ENCODE measurements at regions not wholly inside any gene's neighbourhood (a gene's known extent, or its start where the extent isn't known, plus 50 kb on each side); places are given as distances from the start of the nearest gene placed in this dataset.
A peak's percentile ranks its signal among the peaks of the same experiment; 100 is the strongest.

DNA sequence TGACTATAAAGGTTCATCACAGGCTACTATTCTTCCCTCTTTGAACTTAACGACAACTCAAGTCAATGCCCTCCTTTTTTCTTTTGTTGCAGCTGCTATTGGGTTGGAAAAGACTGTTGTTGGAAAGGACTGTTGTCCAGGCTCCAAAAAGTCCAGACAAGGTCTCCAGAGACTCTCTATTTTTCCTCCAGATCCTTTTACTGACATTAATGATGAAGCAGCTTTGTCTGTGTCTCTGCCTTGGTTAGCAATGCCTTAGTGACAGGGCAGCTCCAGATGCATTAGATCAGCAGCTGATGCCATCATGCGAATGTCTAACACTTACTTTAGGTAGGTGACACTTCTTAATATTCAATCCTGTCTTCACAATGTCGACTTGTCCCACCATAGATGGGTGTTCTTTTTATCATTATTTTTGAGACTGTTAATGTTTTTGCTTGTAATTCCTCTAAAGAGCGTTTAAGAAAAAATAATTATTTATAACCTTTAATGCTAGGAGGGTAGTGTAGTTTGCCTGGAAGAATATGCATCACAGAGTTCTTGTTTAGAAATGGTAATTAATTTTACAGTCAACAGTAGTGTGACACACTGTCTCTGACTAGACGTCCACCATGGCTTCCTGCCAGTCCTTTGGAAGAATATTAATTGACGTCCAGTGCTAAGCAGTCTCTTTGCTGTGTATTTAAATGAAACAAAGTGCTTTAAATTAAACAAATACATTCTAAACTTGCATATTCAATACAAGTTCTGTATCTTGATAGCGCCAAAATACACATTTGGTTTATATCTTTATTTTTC lies 492.2 kb downstream of the NR2F1-AS1 start:
- no peak for TF ChIP-seq EZH2 (IDR thresholded peaks at IDR 0.05; ENCODE audit: low read length, missing control alignments)
- TF ChIP-seq, protein P1, sequence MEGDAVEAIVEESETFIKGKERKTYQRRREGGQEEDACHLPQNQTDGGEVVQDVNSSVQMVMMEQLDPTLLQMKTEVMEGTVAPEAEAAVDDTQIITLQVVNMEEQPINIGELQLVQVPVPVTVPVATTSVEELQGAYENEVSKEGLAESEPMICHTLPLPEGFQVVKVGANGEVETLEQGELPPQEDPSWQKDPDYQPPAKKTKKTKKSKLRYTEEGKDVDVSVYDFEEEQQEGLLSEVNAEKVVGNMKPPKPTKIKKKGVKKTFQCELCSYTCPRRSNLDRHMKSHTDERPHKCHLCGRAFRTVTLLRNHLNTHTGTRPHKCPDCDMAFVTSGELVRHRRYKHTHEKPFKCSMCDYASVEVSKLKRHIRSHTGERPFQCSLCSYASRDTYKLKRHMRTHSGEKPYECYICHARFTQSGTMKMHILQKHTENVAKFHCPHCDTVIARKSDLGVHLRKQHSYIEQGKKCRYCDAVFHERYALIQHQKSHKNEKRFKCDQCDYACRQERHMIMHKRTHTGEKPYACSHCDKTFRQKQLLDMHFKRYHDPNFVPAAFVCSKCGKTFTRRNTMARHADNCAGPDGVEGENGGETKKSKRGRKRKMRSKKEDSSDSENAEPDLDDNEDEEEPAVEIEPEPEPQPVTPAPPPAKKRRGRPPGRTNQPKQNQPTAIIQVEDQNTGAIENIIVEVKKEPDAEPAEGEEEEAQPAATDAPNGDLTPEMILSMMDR (conservative IDR thresholded peaks at IDR 0.05 in 1 of 2, IDR thresholded peaks at IDR 0.05 in 1 of 2; ENCODE audit: low read depth in 1 of 2, low read length in 2 of 2) = no peak
- Histone ChIP-seq H3K9me3 (ENCODE audit: control insufficient read depth, insufficient read depth, low read depth, low read length) (no peaks in the 10 kb centered on the region), H3K4me3 (replicated peaks in 1 of 4; ENCODE audit: control extremely low read depth in 1 of 4, insufficient read depth in 1 of 4, low read depth in 3 of 4, low read length in 4 of 4) (no peak overlapping the region), H3K4me1 (ENCODE audit: control insufficient read depth, extremely low read depth, insufficient read depth, low read length) (no peaks in the 10 kb centered on the region), H3K4me2 (ENCODE audit: extremely low read depth, insufficient read depth, low read length) (no peak overlapping the region), H3K9ac (ENCODE audit: insufficient read depth, low read length) (no peak overlapping the region), H3K27ac (ENCODE audit: insufficient read depth, low read length) (no peak overlapping the region), H2AFZ (ENCODE audit: low read length) (no peak overlapping the region), H3K79me2 (ENCODE audit: control insufficient read depth, insufficient read depth, low read length) (no peaks in the 10 kb centered on the region), H3K27me3 (ENCODE audit: control insufficient read depth, insufficient read depth, low read length) (no peaks in the 10 kb centered on the region), H3K36me3 (ENCODE audit: control insufficient read depth, insufficient read depth, low read length) (no peaks in the 10 kb centered on the region), H4K20me1 (ENCODE audit: control insufficient read depth, extremely low read depth, insufficient read depth, low read length) (no peaks in the 10 kb centered on the region)
- peak in 1 of 2 donors; percentile 19 for DNase-seq (ENCODE audit: low read depth in 2 of 2)

DNA sequence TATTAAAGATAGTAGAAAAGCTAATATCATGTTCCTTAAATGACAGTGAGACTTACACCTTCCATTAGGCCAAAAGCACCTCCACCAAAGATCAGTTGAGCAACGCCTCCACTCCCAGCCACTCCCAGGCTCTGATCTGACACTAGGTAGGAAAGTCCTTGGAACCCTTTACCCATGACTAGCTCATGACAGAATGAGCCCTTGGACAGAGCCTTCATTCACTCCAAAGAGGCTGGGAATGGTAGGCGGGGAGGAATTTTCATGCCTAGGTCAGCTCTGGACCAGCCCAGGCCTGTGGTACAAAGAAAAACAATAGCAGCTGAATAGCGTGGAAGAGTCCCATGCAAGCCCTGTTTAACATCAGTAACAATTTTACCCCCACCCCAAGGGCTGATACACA lies 493.7 kb downstream of the NR2F1-AS1 start:
- no peaks in the 10 kb centered on the region for H3K9me3 ChIP-seq (ENCODE audit: control insufficient read depth, insufficient read depth, low read depth, low read length)
- H3K79me2 ChIP-seq (ENCODE audit: control insufficient read depth, insufficient read depth, low read length) = no peaks in the 10 kb centered on the region
- no peaks in the 10 kb centered on the region for H3K36me3 ChIP-seq (ENCODE audit: control insufficient read depth, insufficient read depth, low read length)
- H3K27ac ChIP-seq (ENCODE audit: insufficient read depth, low read length) = no peak overlapping the region
- DNase-seq (ENCODE audit: low read depth in 2 of 2) = no peak
- H3K4me2 ChIP-seq (ENCODE audit: extremely low read depth, insufficient read depth, low read length) = no peak overlapping the region
- H4K20me1 ChIP-seq (ENCODE audit: control insufficient read depth, extremely low read depth, insufficient read depth, low read length) = no peaks in the 10 kb centered on the region
- H3K4me1 ChIP-seq (ENCODE audit: control insufficient read depth, extremely low read depth, insufficient read depth, low read length) = no peaks in the 10 kb centered on the region
- no peaks in the 10 kb centered on the region for H3K27me3 ChIP-seq (ENCODE audit: control insufficient read depth, insufficient read depth, low read length)
- H3K4me3 ChIP-seq (replicated peaks in 1 of 4; ENCODE audit: control extremely low read depth in 1 of 4, insufficient read depth in 1 of 4, low read depth in 3 of 4, low read length in 4 of 4) = no peak overlapping the region
- TF ChIP-seq, protein P1 (conservative IDR thresholded peaks at IDR 0.05 in 1 of 2, IDR thresholded peaks at IDR 0.05 in 1 of 2; ENCODE audit: low read depth in 1 of 2, low read length in 2 of 2) = no peak
- no peak for TF ChIP-seq EZH2 (IDR thresholded peaks at IDR 0.05; ENCODE audit: low read length, missing control alignments)
- no peak overlapping the region for H2AFZ ChIP-seq (ENCODE audit: low read length)
- no peak overlapping the region for H3K9ac ChIP-seq (ENCODE audit: insufficient read depth, low read length)

DNA sequence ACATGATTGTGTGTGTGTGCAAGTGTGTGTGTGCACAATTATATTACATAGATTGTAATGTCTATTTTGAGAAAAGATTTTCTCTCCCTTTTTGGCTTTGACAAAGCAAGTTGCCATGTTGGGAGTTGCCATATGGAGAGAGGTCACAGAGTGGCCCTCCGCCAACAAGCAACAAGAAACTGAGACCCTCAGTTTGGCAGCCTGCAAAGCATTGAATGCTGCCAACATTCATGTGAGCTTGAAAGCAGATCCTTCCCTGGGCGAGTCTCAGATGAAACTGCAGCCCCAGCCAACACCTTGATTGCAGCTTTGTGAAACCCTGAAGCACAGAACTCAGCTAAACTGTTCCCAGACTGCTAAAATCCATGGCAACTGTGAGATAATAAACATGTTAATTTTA lies 498.0 kb downstream of the NR2F1-AS1 start:
- peaks cover 2% of the 10 kb centered on the region for H3K4me1 ChIP-seq (ENCODE audit: control insufficient read depth, extremely low read depth, insufficient read depth, low read length)
- no peak for TF ChIP-seq EZH2 (IDR thresholded peaks at IDR 0.05; ENCODE audit: low read length, missing control alignments)
- TF ChIP-seq, protein P1 (conservative IDR thresholded peaks at IDR 0.05 in 1 of 2, IDR thresholded peaks at IDR 0.05 in 1 of 2; ENCODE audit: low read depth in 1 of 2, low read length in 2 of 2) = no peak
- no peaks in the 10 kb centered on the region for H4K20me1 ChIP-seq (ENCODE audit: control insufficient read depth, extremely low read depth, insufficient read depth, low read length)
- no peak overlapping the region for H3K4me3 ChIP-seq (replicated peaks in 1 of 4; ENCODE audit: control extremely low read depth in 1 of 4, insufficient read depth in 1 of 4, low read depth in 3 of 4, low read length in 4 of 4)
- no peaks in the 10 kb centered on the region for H3K9me3 ChIP-seq (ENCODE audit: control insufficient read depth, insufficient read depth, low read depth, low read length)
- H3K9ac ChIP-seq (ENCODE audit: insufficient read depth, low read length) = no peak overlapping the region
- H3K27me3 ChIP-seq (ENCODE audit: control insufficient read depth, insufficient read depth, low read length) = no peaks in the 10 kb centered on the region
- no peaks in the 10 kb centered on the region for H3K79me2 ChIP-seq (ENCODE audit: control insufficient read depth, insufficient read depth, low read length)
- H3K36me3 ChIP-seq (ENCODE audit: control insufficient read depth, insufficient read depth, low read length) = no peaks in the 10 kb centered on the region
- H2AFZ ChIP-seq (ENCODE audit: low read length) = no peak overlapping the region
- H3K27ac ChIP-seq (ENCODE audit: insufficient read depth, low read length) = no peak overlapping the region
- H3K4me2 ChIP-seq (ENCODE audit: extremely low read depth, insufficient read depth, low read length) = no peak overlapping the region
- DNase-seq (ENCODE audit: low read depth in 2 of 2) = no peak

All from fibroblast of lung (primary cell).